Chondrocyte (in vitro differentiated cells): ENCODE measurements at regions not wholly inside any gene's neighbourhood (a gene's known extent, or its start where the extent isn't known, plus 50 kb on each side); places are given as distances from the start of the nearest gene placed in this dataset.

Experiments
- DNase-seq: peaks from one replicate; pipeline ENCODE4 v3.0.0; 2021; ENCODE audit warnings: mixed read lengths, low spot score
- H3K27ac Mint-ChIP-seq: one replicate; pipeline ENCODE4 v1.8.0; 2021; ENCODE audit warnings: mild to moderate bottlenecking, moderate library complexity, mixed read lengths; ENCODE audit not compliant: unreplicated experiment
- H3K27me3 Mint-ChIP-seq: 2 replicates; pipeline ENCODE4 v1.8.0; 2021; ENCODE audit warnings: low read depth, mixed read lengths
- H3K36me3 Mint-ChIP-seq: 2 replicates; pipeline ENCODE4 v1.8.0; 2021; ENCODE audit warnings: low read depth, mixed read lengths
- H3K4me1 Mint-ChIP-seq: 2 replicates; pipeline ENCODE4 v1.8.0; 2021; ENCODE audit warnings: low read depth, mild to moderate bottlenecking, mixed read lengths
- H3K4me3 Mint-ChIP-seq: one replicate; pipeline ENCODE4 v1.8.0; 2021; ENCODE audit warnings: mild to moderate bottlenecking, moderate library complexity, mixed read lengths; ENCODE audit not compliant: unreplicated experiment
- H3K9me3 Mint-ChIP-seq: 2 replicates; pipeline ENCODE4 v1.8.0; 2021; ENCODE audit warnings: low read depth, mixed read lengths
- TF ChIP-seq, protein P1 (sequence below): fragments of 200-600 bp; sonication (generic); IDR thresholded peaks from 2 replicates; pipeline ENCODE4 v1.5.0; 2021; ENCODE audit warnings: antibody characterized with exemption, mild to moderate bottlenecking, moderate library complexity

DNA sequence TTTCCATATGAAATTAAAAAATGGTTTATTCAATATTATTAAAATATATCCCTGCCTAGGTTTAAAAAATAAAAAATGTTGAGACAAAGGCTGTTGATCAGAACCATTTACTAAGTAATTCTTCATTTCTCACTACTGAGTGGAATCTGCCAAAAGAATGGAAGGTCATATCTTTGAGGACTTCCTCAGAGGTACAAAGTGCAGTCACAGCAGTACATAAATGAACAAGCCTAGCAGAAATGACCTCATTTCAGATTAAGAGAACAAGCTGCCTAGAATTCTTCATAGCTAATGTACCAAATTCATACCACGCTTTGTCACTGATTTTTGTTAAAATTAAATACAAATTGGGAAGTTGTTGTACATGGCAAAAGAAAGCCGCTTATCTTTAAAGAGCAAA is 318.9 kb upstream of the TFPI start:
- DNase-seq = no peak
- TF ChIP-seq, protein P1, sequence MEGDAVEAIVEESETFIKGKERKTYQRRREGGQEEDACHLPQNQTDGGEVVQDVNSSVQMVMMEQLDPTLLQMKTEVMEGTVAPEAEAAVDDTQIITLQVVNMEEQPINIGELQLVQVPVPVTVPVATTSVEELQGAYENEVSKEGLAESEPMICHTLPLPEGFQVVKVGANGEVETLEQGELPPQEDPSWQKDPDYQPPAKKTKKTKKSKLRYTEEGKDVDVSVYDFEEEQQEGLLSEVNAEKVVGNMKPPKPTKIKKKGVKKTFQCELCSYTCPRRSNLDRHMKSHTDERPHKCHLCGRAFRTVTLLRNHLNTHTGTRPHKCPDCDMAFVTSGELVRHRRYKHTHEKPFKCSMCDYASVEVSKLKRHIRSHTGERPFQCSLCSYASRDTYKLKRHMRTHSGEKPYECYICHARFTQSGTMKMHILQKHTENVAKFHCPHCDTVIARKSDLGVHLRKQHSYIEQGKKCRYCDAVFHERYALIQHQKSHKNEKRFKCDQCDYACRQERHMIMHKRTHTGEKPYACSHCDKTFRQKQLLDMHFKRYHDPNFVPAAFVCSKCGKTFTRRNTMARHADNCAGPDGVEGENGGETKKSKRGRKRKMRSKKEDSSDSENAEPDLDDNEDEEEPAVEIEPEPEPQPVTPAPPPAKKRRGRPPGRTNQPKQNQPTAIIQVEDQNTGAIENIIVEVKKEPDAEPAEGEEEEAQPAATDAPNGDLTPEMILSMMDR = no peak
- no peak overlapping the region for H3K27ac Mint-ChIP-seq
- H3K4me3 Mint-ChIP-seq = no peak overlapping the region
- H3K9me3 Mint-ChIP-seq = peaks cover 7% of the 10 kb centered on the region
- peaks cover 4% of the 10 kb centered on the region for H3K36me3 Mint-ChIP-seq
- H3K27me3 Mint-ChIP-seq = peaks cover 9% of the 10 kb centered on the region
- H3K4me1 Mint-ChIP-seq = peaks cover 11% of the 10 kb centered on the region

DNA sequence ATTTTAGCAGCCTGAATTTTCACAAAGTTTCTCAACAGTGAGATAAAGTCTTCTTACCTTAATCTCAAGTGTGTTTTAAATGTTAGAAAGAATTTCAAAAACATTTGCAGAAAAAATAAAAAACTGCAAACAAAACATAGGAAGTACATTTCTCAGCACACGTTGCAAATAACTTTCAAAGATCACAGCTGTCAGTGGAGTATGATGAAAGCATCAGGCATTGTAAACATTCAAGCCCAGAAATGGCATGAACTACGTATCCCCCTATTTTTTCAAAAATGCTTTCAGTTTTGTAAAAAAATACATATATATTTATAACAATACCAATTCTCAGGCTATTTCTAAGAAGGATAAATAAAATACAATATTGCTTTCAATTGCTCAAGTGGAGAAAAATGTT is 320.6 kb upstream of the TFPI start:
- Mint-ChIP-seq H3K36me3 (no peaks in the 10 kb centered on the region), H3K27me3 (no peaks in the 10 kb centered on the region), H3K4me3 (no peak overlapping the region), H3K4me1 (peaks cover 11% of the 10 kb centered on the region), H3K27ac (no peak overlapping the region), H3K9me3 (no peaks in the 10 kb centered on the region)
- TF ChIP-seq, protein P1 = no peak
- no peak for DNase-seq

DNA sequence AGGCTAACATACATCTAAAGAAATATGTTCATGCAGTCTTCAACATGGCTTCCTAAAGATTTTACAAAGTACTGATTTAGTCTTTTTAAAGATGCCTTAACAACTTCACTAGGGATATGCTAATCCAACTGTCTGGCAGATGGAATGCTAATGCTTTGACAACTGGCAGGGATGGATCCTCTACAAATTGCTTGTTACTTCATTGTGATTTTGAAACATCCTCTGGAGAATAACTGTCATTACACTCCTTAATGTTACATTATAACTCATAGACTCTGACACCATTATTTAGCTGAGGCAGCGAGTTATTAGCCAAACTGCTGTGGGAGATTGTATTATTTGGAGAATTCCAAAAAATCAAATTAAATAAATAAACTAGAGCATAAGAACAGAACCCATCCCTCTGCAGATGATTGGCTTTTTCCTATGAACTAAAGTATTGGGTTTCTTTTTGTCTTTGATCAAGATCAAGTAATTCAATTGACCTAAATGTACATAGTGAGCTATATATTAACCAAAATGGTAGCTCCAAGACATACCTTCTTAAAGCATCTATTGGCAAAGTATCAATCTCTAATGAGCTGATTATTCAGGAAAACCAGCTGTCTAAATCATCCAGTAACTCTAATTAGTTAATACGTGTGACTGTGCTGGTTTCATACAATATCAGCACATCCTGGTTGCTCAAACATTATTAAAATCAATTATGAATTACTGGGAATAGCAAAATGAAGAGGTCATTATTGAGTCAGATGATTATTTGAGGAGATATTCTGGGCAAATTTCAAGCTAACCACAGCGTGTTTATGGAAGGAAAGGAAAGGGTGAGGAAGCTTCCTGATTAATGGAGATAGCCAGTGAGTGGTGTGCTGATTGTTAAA is 321.3 kb upstream of the TFPI start:
- no peaks in the 10 kb centered on the region for H3K36me3 Mint-ChIP-seq
- TF ChIP-seq, protein P1 = no peak
- H3K4me1 Mint-ChIP-seq = peaks cover 11% of the 10 kb centered on the region
- H3K27me3 Mint-ChIP-seq = no peaks in the 10 kb centered on the region
- no peaks in the 10 kb centered on the region for H3K9me3 Mint-ChIP-seq
- H3K27ac Mint-ChIP-seq = no peak overlapping the region
- DNase-seq = no peak
- no peak overlapping the region for H3K4me3 Mint-ChIP-seq

DNA sequence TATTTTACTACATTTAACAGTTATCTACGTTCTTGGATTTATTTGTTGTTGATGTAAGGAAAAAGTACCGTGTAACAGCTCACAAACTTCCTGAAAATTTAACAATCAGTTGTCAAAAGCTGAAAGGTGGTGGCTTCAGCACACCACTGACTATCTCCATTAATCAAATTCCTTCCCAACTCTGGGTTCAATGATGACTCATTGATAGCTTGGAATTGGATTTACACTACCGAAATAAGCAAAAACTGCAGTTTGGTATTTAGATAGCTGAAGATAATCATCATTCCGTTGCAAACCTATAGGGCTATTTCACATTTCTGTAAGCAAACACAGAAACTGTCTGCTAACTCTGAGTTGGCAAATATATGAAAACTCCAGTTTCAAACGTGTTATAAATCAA is 322.3 kb upstream of the TFPI start:
- no peak for DNase-seq
- peaks cover 11% of the 10 kb centered on the region for H3K4me1 Mint-ChIP-seq
- TF ChIP-seq, protein P1 = no peak
- no peaks in the 10 kb centered on the region for H3K36me3 Mint-ChIP-seq
- H3K27ac Mint-ChIP-seq = no peak overlapping the region
- no peaks in the 10 kb centered on the region for H3K27me3 Mint-ChIP-seq
- no peak overlapping the region for H3K4me3 Mint-ChIP-seq
- H3K9me3 Mint-ChIP-seq = no peaks in the 10 kb centered on the region

DNA sequence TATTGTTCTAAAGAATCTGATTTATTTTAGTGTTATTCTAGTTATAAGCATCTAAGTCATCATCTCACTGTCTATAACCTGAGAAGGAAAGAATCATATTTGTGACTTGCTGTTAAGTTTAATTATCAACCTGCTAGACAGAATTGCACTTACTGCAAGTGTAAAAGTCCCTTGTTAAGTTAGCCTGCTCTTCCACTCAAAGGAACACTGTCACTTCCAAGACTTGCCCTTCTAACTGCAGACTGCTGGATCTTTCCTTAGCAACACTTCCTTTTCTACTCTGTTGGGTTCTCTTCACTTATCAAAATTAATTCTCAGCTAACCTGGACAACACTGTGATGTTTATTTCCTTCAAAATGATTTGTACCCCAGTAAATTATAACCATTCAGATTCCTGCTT is 323.2 kb upstream of the TFPI start:
- H3K4me3 Mint-ChIP-seq = no peak overlapping the region
- H3K27ac Mint-ChIP-seq = no peak overlapping the region
- H3K27me3 Mint-ChIP-seq = no peaks in the 10 kb centered on the region
- DNase-seq = no peak
- TF ChIP-seq, protein P1 = no peak
- peaks cover 11% of the 10 kb centered on the region for H3K4me1 Mint-ChIP-seq
- no peaks in the 10 kb centered on the region for H3K36me3 Mint-ChIP-seq
- H3K9me3 Mint-ChIP-seq = no peaks in the 10 kb centered on the region
